SK-N-MC (cell line): ENCODE measurements at regions not wholly inside any gene's neighbourhood (a gene's known extent, or its start where the extent isn't known, plus 50 kb on each side); places are given as distances from the start of the nearest gene placed in this dataset.

ENCODE experiments used
- EZH2 ChIP-seq: fragments of 200-600 bp; sonication (generic); IDR thresholded peaks from one replicate; pipeline ENCODE4 v1.6.1; 2017; ENCODE audit warnings: antibody characterized with exemption
- FOXP2 ChIP-seq: optimal IDR thresholded peaks from 2 replicates; pipeline ENCODE3; 2011; ENCODE audit warnings: mild to moderate bottlenecking, moderate library complexity; ENCODE audit not compliant: insufficient read depth; ENCODE audit errors: extremely low read length, control extremely low read depth
- POLR2AphosphoS5 ChIP-seq: IDR thresholded peaks from 2 replicates; pipeline ENCODE4 v1.6.1; 2012; ENCODE audit warnings: mild to moderate bottlenecking, low read depth, low read length, borderline replicate concordance

DNA sequence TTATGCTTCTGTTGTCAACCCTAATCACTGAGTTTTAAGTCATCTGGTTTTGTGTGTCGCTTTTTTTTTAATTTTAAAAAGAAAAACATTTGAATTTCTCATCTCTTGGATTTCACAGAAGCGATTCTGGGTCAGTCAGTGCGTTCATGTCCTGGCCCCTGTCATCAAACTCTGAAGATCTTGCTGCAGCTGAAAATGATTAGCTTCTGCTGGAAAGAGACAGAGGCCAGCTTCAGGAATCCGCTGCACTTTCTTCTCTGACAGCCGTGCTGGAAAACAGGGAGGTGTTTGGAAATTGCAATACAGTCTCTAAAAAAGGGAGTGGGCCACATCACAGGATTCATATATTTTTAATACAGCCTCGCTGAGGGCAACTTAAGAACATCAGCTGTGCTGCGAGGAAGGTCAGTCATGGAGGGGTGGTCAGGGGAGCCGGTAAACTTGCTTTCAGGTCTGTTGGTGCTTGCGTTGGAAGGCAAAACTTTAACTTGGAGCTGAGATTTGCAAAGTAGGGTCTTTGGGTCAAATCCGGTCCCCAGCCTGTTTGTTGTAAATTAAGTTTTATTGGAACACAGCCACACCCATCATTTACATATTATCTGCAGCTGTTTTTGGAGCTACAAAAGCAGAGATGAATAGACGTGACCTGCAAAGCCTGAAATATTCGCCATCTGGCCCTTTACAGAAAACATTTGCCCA is 190.8 kb downstream of the AACS start:
- TF ChIP-seq POLR2AphosphoS5 (no peak), EZH2 (no peak), FOXP2 (no peak)
